NCI-H748 treated with DMSO at 0.1 percent for 48 hours (cell line): ENCODE measurements at regions not wholly inside any gene's neighbourhood (a gene's known extent, or its start where the extent isn't known, plus 50 kb on each side); places are given as distances from the start of the nearest gene placed in this dataset.

Experiments used
- DNase-seq: peaks from one replicate; lab custom pipeline; 2025; lab: John Stamatoyannopoulos, UW

GRCh38 chr2:236689981-236690380 lies 120.4 kb downstream of the ACKR3 start:
- no peak for DNase-seq

DNA sequence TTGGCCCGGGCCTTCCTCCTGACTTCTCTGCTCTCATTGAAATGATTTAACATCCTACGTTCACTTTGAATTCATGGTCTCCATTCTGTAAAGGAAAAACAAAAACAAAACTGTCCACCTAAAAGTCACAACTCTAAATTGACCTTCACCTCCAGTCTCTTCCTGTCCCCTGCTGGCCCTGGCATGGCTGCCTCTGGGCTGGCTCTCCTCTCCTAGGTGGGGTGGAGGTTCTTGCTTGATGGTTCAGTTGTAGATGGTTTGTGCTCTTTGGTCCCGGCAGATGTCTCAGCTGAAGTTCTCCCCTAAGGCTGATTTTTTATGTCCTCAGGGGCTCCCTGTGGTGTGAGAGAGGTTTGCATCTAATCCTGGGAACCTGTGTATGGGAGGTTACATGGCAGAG lies 121.1 kb downstream of the ACKR3 start:
- no peak for DNase-seq

DNA sequence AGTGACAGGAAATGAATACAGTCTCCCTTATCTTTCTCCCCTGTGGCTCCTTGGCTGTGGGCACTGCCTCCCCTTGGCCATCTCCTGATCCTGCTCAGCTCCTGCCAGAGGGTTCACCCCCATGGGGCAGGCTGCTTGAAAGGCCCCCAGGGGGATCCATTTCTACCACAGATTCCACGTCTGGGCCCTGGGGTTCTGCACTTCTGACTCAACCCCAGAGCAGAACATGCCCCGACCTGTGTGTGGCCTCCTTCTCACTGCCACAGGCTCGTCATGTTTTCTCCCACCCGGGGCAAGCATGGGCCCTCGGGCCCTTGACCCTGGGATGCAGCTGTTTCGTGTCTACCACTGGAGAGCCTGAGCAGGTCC lies 122.2 kb downstream of the ACKR3 start:
- DNase-seq: no peak

- no peak for DNase-seq
These were observed 123.3 kb downstream of the ACKR3 start for GRCh38 chr2:236692937-236693336.

GRCh38 chr2:236693531-236693930 lies 123.9 kb downstream of the ACKR3 start:
- no peak for DNase-seq

DNA sequence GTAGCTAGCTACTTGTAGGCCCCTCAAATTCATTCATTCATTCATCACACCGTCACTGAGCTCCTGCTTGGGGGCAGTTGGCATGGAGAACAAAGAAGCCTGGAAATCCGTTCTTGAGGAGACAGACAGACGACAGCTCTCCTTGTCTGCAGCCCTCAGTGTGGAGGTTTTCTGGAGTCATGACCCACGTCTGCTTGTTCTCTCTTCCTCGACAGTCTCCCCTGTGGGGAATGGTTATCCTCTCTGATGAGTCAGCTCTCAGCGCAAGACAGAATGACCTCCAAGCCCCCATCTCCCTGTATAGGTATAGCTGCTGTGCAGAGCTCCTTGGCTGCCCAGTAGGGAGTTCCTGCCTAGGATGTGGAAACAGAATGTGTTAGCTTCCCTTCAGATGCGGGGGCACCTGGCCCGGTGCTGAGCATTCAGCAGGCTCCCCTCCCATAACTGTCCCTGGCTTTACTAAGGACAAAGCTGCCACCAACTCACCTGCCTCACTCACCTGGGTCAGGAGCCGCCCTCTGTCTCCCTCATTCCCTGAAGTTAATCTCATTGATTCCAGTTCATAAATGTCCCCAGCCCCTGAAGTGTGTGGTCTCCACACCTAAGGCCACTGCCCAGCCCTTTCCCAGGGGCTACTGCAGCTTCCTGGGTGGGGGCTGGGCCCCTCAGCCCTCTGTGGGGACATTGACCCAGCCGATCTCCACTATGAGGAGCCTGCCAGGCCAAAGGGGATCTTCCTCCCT lies 124.7 kb downstream of the ACKR3 start:
- no peak for DNase-seq

- DNase-seq: no peak
These were observed 127.2 kb downstream of the ACKR3 start for GRCh38 chr2:236696834-236697233.

- no peak for DNase-seq
These were observed 128.5 kb downstream of the ACKR3 start for GRCh38 chr2:236698016-236698627.

- DNase-seq: no peak
These were observed 131.1 kb downstream of the ACKR3 start for GRCh38 chr2:236700703-236701102.

GRCh38 chr2:236702657-236703372 lies 133.2 kb downstream of the ACKR3 start:
- no peak for DNase-seq

- no peak for DNase-seq
These were observed 133.7 kb downstream of the ACKR3 start for GRCh38 chr2:236703373-236703709.

DNA sequence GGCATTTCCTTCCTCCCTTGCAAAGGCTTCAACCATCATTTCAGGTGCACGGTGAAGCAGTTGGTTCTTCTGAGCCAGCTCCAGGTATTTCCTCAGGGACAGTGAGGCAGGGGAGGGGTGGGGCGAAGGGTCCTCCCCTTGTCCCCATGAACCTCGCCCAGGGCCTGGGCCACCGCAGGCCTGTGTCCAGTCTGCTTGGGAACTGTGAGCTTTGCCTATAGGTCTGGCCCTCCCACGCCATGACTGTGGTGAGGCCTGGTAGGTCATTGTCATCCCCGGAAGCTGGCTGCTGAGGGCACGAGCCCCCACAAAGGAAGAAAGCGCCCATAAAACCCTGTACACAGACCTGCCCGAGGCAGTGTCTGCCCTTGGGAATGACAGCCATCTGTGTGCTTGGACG lies 134.3 kb downstream of the ACKR3 start:
- no peak for DNase-seq

- DNase-seq: no peak
These were observed 135.3 kb downstream of the ACKR3 start for GRCh38 chr2:236704887-236705286.

DNA sequence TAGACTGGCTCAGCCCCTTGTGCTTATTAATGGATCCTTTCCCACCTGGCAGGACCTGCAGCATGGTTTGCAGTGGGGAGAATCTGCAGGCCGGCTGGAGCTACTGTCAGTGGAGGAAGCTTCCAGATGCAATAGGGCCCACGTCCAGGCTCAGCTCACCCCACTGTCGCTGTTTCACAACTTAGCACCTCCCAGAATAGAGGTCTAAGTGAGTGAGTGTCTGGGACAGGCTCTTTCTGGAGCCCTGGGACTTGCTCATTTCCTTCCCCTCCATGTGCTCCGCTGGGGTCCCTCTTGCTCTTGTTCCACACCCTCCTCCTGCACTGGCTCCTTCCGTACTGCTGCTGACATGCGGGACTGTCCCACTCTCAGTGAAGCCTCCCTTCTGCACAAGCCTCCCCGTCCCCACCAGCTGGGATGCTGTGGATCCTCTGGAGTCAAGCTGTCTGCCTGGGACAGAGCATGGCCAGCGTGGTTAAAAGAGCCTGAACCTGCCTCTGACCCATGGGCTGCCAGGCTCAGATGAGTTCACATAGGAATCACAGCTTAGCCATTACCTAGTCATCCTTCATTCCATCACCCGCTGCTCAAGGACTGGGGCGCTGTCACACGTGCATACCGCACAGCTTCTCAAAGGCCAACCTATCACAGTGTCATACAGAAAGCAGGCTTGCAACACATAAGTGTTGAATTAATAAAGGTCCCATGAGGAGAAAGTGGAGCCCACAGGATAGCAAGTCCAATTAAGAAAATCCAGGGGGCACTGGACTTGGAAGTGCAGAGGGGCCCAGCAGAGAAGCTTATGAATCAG lies 135.9 kb downstream of the ACKR3 start:
- DNase-seq: no peak

GRCh38 chr2:236706288-236706687 lies 136.7 kb downstream of the ACKR3 start:
- DNase-seq: no peak

- DNase-seq: no peak
These were observed 137.2 kb downstream of the ACKR3 start for GRCh38 chr2:236706803-236707202.

GRCh38 chr2:236711440-236711839 lies 141.8 kb downstream of the ACKR3 start:
- DNase-seq: no peak

GRCh38 chr2:236712304-236712703 lies 142.7 kb downstream of the ACKR3 start:
- DNase-seq: no peak

GRCh38 chr2:236712961-236713673 lies 143.5 kb downstream of the ACKR3 start:
- no peak for DNase-seq

DNA sequence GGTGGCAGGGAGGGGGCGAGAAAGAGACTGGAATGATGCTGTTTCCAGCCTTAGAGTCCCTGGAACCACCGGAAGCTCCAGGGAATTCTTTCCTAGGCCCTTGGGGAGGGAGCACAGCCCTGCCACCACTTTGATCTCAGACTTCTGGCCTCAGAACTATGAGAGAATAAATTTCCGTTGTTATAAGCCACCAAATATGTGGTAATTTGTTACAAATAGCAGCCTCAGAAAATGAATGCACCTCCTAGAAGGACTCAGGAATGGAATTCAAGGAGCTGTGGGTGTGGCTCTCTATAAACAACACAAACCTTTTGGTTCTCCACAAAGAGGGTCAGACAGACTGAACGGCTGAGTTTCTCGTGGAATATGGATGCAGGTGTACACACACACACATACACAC lies 144.5 kb downstream of the ACKR3 start:
- DNase-seq: no peak

- no peak for DNase-seq
These were observed 145.5 kb downstream of the ACKR3 start for GRCh38 chr2:236715077-236715476.

DNA sequence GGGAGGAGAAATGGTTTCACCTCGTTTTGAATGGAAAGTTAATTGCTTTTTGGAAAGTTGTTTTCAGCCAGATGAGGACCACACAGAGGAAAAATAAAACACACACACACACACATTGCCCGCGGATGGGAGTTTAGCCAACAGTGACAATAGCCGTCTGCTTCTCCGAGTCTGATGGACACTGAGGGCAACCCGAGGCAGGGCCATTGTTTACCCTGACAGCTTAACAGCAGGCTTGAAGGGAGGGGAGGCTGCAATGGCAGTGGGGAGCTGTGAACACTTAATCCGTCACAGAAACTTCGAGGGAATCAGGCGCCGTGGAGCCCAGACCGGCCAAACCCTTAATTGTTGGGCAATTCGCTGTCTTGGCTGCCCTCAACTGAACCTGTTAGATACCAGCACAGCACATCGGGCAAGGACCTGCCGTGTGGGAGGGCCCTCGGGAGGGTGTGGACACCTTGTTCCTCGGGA lies 145.9 kb downstream of the ACKR3 start:
- DNase-seq: peak; percentile 32
